ENCODE measurements at regions not wholly inside any gene's neighbourhood (a gene's known extent, or its start where the extent isn't known, plus 50 kb on each side); places are given as distances from the start of the nearest gene placed in this dataset.

- Histone ChIP-seq H3K27ac (ENCODE audit: control insufficient read depth, insufficient read depth) (no peak overlapping the region), H3K36me3 (ENCODE audit: control insufficient read depth in 2 of 2, insufficient read depth in 2 of 2, low read length in 1 of 2) (no peaks in the 10 kb centered on the region), H2AFZ (ENCODE audit: control insufficient read depth, low read depth, low read length) (no peak overlapping the region), H3K4me2 (ENCODE audit: control insufficient read depth, insufficient read depth) (no peak overlapping the region), H3K4me3 (no peak overlapping the region), H3K27me3 (replicated peaks in 1 of 2; ENCODE audit: control insufficient read depth in 2 of 2, insufficient read depth in 2 of 2, low read length in 1 of 2) (no peaks in the 10 kb centered on the region), H3K79me2 (ENCODE audit: control insufficient read depth, insufficient read depth, low read length) (no peaks in the 10 kb centered on the region), H3K9me3 (replicated peaks; ENCODE audit: control insufficient read depth, insufficient read depth, low read length) (no peaks in the 10 kb centered on the region), H3K9ac (ENCODE audit: control insufficient read depth, insufficient read depth, low read length) (no peak overlapping the region), H4K20me1 (ENCODE audit: control insufficient read depth, insufficient read depth) (no peaks in the 10 kb centered on the region), H3K4me1 (ENCODE audit: control insufficient read depth, insufficient read depth, low read length) (no peaks in the 10 kb centered on the region)
- FAIRE-seq (no peak), ATAC-seq (no peak), DNase-seq (ENCODE audit: low read depth, low spot score) (no peak)
- no TSS peak for BruUV-seq (replicated peaks)
- RAD21 ChIA-PET (ENCODE audit: unreplicated experiment): no interaction called here
- CTCF ChIA-PET: interaction anchor here (0.8 kb wide), 1 partner anchor 237 kb away, joined by 3 read pairs; no protein-coding TSS in a partner anchor
- intact Hi-C loops (cut with micrococcal nuclease; ENCODE audit: unreplicated experiment): no loop called here
- TF ChIP-seq YBX1 (IDR thresholded peaks at IDR 0.05): no peak
- TF ChIP-seq ZBTB33 (IDR thresholded peaks at IDR 0.05): no peak
- TF ChIP-seq IRF3 (IDR thresholded peaks at IDR 0.05): no peak
- TF ChIP-seq ELK1 (IDR thresholded peaks at IDR 0.05; ENCODE audit: low read depth, low read length): no peak
- no peak for TF ChIP-seq MEF2A (IDR thresholded peaks at IDR 0.05; ENCODE audit: insufficient read depth, low read depth, low read length)
- no peak for TF ChIP-seq IRF4 (IDR thresholded peaks at IDR 0.05; ENCODE audit: low read depth, low read length)
- TF ChIP-seq NRF1 (conservative IDR thresholded peaks at IDR 0.05; ENCODE audit: low read depth, low read length): no peak
- no peak for TF ChIP-seq BMI1 (IDR thresholded peaks at IDR 0.05; ENCODE audit: borderline replicate concordance)
- 22% methylated on average over 2 of the region's 2 CpGs for WGBS (ENCODE audit: insufficient coverage, insufficient replicate concordance, low lambda C conversion rate, missing lambda C conversion rate)
- POLR2A ChIA-PET: no interaction called here
- in situ Hi-C loops (cut with MboI): no loop called here
- SMC1A ChIA-PET (ENCODE audit: uncharacterized antibody, unreplicated experiment): interaction anchor here (1.1 kb wide), 1 partner anchor 25 kb away, joined by 5 read pairs; no protein-coding TSS in a partner anchor
Observed at GRCh38 chr1:98496256-98496995, 165.1 kb upstream of the SNX7 start.

Measured in GM12878 (cell line).